ENCODE measurements at regions not wholly inside any gene's neighbourhood (a gene's known extent, or its start where the extent isn't known, plus 50 kb on each side); places are given as distances from the start of the nearest gene placed in this dataset.

- peaks cover 14% of the 10 kb centered on the region; the same call in 1 of the 2 replicates for H3K9me3 ChIP-seq (ENCODE audit: insufficient read depth, low read length)
- H3K9ac ChIP-seq (ENCODE audit: insufficient read length, low read depth): no peak overlapping the region
- H3K4me1 ChIP-seq (ENCODE audit: insufficient read depth, insufficient read length): no peaks in the 10 kb centered on the region
- DNase-seq (ENCODE audit: low read depth, low spot score): no peak
- H3K4me3 ChIP-seq (ENCODE audit: insufficient read length, low read depth): no peak overlapping the region
- H3K36me3 ChIP-seq (ENCODE audit: insufficient read depth, insufficient read length, low read length): peaks cover 5% of the 10 kb centered on the region
- H3K27me3 ChIP-seq (ENCODE audit: insufficient read depth, insufficient read length): no peaks in the 10 kb centered on the region
- TF ChIP-seq ZNF274 (IDR thresholded peaks at IDR 0.05; ENCODE audit: low read depth, low read length): no peak
- no peak for TF ChIP-seq SUZ12 (IDR thresholded peaks at IDR 0.05; ENCODE audit: extremely low read depth, insufficient read depth, insufficient read length)
- TF ChIP-seq YY1 (IDR thresholded peaks at IDR 0.05; ENCODE audit: insufficient read depth, insufficient read length): no peak
Observed at GRCh38 chr17:63358111-63358839, 87.8 kb downstream of the CYB561 start.

GRCh38 chr17:63358956-63359355 is 87.2 kb downstream of the CYB561 start:
- no peak for DNase-seq (ENCODE audit: low read depth, low spot score)
- Histone ChIP-seq H3K4me3 (ENCODE audit: insufficient read length, low read depth) (no peak overlapping the region), H3K9me3 (ENCODE audit: insufficient read depth, low read length) (peaks cover 14% of the 10 kb centered on the region; the same call in 1 of the 2 replicates), H3K4me1 (ENCODE audit: insufficient read depth, insufficient read length) (no peaks in the 10 kb centered on the region), H3K36me3 (ENCODE audit: insufficient read depth, insufficient read length, low read length) (peaks cover 5% of the 10 kb centered on the region), H3K9ac (ENCODE audit: insufficient read length, low read depth) (no peak overlapping the region), H3K27me3 (ENCODE audit: insufficient read depth, insufficient read length) (no peaks in the 10 kb centered on the region)
- TF ChIP-seq SUZ12 (IDR thresholded peaks at IDR 0.05; ENCODE audit: extremely low read depth, insufficient read depth, insufficient read length): no peak
- no peak for TF ChIP-seq YY1 (IDR thresholded peaks at IDR 0.05; ENCODE audit: insufficient read depth, insufficient read length)
- TF ChIP-seq ZNF274 (IDR thresholded peaks at IDR 0.05; ENCODE audit: low read depth, low read length): no peak

- H3K9me3 ChIP-seq (ENCODE audit: insufficient read depth, low read length): peaks cover 14% of the 10 kb centered on the region; the same call in 1 of the 2 replicates
- H3K27me3 ChIP-seq (ENCODE audit: insufficient read depth, insufficient read length): no peaks in the 10 kb centered on the region
- DNase-seq (ENCODE audit: low read depth, low spot score): no peak
- TF ChIP-seq ZNF274 (IDR thresholded peaks at IDR 0.05; ENCODE audit: low read depth, low read length): no peak
- TF ChIP-seq YY1 (IDR thresholded peaks at IDR 0.05; ENCODE audit: insufficient read depth, insufficient read length): no peak
- TF ChIP-seq SUZ12 (IDR thresholded peaks at IDR 0.05; ENCODE audit: extremely low read depth, insufficient read depth, insufficient read length): no peak
- H3K4me1 ChIP-seq (ENCODE audit: insufficient read depth, insufficient read length): no peaks in the 10 kb centered on the region
- H3K9ac ChIP-seq (ENCODE audit: insufficient read length, low read depth): no peak overlapping the region
- H3K4me3 ChIP-seq (ENCODE audit: insufficient read length, low read depth): no peak overlapping the region
- peaks cover 5% of the 10 kb centered on the region for H3K36me3 ChIP-seq (ENCODE audit: insufficient read depth, insufficient read length, low read length)
Observed at GRCh38 chr17:63361182-63361581, 84.9 kb downstream of the CYB561 start.

GRCh38 chr17:63362115-63362514 is 84.0 kb downstream of the CYB561 start:
- peaks cover 14% of the 10 kb centered on the region; the same call in 1 of the 2 replicates for H3K9me3 ChIP-seq (ENCODE audit: insufficient read depth, low read length)
- no peak overlapping the region for H3K4me3 ChIP-seq (ENCODE audit: insufficient read length, low read depth)
- DNase-seq (ENCODE audit: low read depth, low spot score): no peak
- H3K4me1 ChIP-seq (ENCODE audit: insufficient read depth, insufficient read length): no peaks in the 10 kb centered on the region
- no peak overlapping the region for H3K9ac ChIP-seq (ENCODE audit: insufficient read length, low read depth)
- TF ChIP-seq ZNF274 (IDR thresholded peaks at IDR 0.05; ENCODE audit: low read depth, low read length) (no peak), YY1 (IDR thresholded peaks at IDR 0.05; ENCODE audit: insufficient read depth, insufficient read length) (no peak), SUZ12 (IDR thresholded peaks at IDR 0.05; ENCODE audit: extremely low read depth, insufficient read depth, insufficient read length) (no peak)
- H3K36me3 ChIP-seq (ENCODE audit: insufficient read depth, insufficient read length, low read length): peaks cover 5% of the 10 kb centered on the region
- no peaks in the 10 kb centered on the region for H3K27me3 ChIP-seq (ENCODE audit: insufficient read depth, insufficient read length)

- no peak overlapping the region for H3K9ac ChIP-seq (ENCODE audit: insufficient read length, low read depth)
- no peak for TF ChIP-seq ZNF274 (IDR thresholded peaks at IDR 0.05; ENCODE audit: low read depth, low read length)
- no peak for TF ChIP-seq YY1 (IDR thresholded peaks at IDR 0.05; ENCODE audit: insufficient read depth, insufficient read length)
- TF ChIP-seq SUZ12 (IDR thresholded peaks at IDR 0.05; ENCODE audit: extremely low read depth, insufficient read depth, insufficient read length): no peak
- H3K36me3 ChIP-seq (ENCODE audit: insufficient read depth, insufficient read length, low read length): peaks cover 5% of the 10 kb centered on the region
- H3K4me1 ChIP-seq (ENCODE audit: insufficient read depth, insufficient read length): no peaks in the 10 kb centered on the region
- no peak overlapping the region for H3K4me3 ChIP-seq (ENCODE audit: insufficient read length, low read depth)
- H3K9me3 ChIP-seq (ENCODE audit: insufficient read depth, low read length): peaks cover 14% of the 10 kb centered on the region; the same call in 1 of the 2 replicates
- no peak for DNase-seq (ENCODE audit: low read depth, low spot score)
- no peaks in the 10 kb centered on the region for H3K27me3 ChIP-seq (ENCODE audit: insufficient read depth, insufficient read length)
Observed at GRCh38 chr17:63364387-63364786, 81.7 kb downstream of the CYB561 start.

GRCh38 chr17:63364944-63365343 is 81.2 kb downstream of the CYB561 start:
- Histone ChIP-seq H3K36me3 (ENCODE audit: insufficient read depth, insufficient read length, low read length) (peaks cover 5% of the 10 kb centered on the region), H3K4me1 (ENCODE audit: insufficient read depth, insufficient read length) (no peaks in the 10 kb centered on the region), H3K4me3 (ENCODE audit: insufficient read length, low read depth) (no peak overlapping the region), H3K27me3 (ENCODE audit: insufficient read depth, insufficient read length) (no peaks in the 10 kb centered on the region), H3K9ac (ENCODE audit: insufficient read length, low read depth) (no peak overlapping the region), H3K9me3 (ENCODE audit: insufficient read depth, low read length) (peaks cover 14% of the 10 kb centered on the region; the same call in 1 of the 2 replicates)
- TF ChIP-seq YY1 (IDR thresholded peaks at IDR 0.05; ENCODE audit: insufficient read depth, insufficient read length) (no peak), SUZ12 (IDR thresholded peaks at IDR 0.05; ENCODE audit: extremely low read depth, insufficient read depth, insufficient read length) (no peak), ZNF274 (IDR thresholded peaks at IDR 0.05; ENCODE audit: low read depth, low read length) (no peak)
- DNase-seq (ENCODE audit: low read depth, low spot score): no peak

- H3K4me3 ChIP-seq (ENCODE audit: insufficient read length, low read depth): no peak overlapping the region
- no peaks in the 10 kb centered on the region for H3K4me1 ChIP-seq (ENCODE audit: insufficient read depth, insufficient read length)
- H3K9me3 ChIP-seq (ENCODE audit: insufficient read depth, low read length): peaks cover 14% of the 10 kb centered on the region; the same call in 1 of the 2 replicates
- no peak for DNase-seq (ENCODE audit: low read depth, low spot score)
- H3K27me3 ChIP-seq (ENCODE audit: insufficient read depth, insufficient read length): no peaks in the 10 kb centered on the region
- H3K9ac ChIP-seq (ENCODE audit: insufficient read length, low read depth): no peak overlapping the region
- TF ChIP-seq SUZ12 (IDR thresholded peaks at IDR 0.05; ENCODE audit: extremely low read depth, insufficient read depth, insufficient read length): no peak
- H3K36me3 ChIP-seq (ENCODE audit: insufficient read depth, insufficient read length, low read length): peaks cover 5% of the 10 kb centered on the region
Observed at GRCh38 chr17:63365366-63366240, 80.5 kb downstream of the CYB561 start.

Data from NT2/D1 (cell line).